ENCODE measurements at regions not wholly inside any gene's neighbourhood (a gene's known extent, or its start where the extent isn't known, plus 50 kb on each side); places are given as distances from the start of the nearest gene placed in this dataset.

DNA sequence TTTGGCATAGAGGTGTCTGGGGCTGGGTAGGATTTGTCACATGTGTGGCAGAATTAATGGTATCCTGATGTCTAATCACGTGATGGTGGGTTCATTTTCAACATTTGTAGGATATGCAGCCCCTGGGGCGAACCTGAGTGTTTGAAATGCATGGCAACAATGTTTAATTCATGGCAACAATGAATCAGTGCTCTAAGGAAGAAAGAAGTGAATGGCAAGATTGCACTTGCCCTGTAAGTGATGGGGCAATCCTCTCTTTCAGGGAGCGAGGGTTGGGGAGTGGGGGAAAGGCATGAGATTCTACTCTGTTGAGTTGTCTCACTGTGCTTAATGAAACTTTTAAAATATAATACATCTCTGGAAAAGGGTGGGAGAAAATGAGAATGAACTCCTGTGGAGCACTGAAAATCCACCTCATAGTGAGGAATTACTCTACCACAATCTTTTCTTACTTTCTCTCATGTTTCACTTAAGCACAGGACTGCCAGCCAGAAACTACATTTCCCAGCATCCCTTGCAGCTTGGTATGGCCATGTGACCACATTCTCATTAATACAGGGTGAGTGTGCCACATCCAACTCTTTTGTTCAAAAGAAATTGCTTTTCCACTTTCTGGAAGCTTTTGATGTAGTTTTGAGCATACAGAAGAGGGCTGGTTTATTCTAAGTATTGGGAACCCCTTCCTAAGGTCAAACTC is 64.0 kb upstream of the PGM2 start:
- WGBS, 5 donors = 60 to 90% (median 80%) methylated on average over 3 of the region's 3 CpGs
- H3K4me1 ChIP-seq = peaks cover 0 to 46% (median 20%) of the 10 kb centered on the region in 6 donors
- TF ChIP-seq, protein P1, sequence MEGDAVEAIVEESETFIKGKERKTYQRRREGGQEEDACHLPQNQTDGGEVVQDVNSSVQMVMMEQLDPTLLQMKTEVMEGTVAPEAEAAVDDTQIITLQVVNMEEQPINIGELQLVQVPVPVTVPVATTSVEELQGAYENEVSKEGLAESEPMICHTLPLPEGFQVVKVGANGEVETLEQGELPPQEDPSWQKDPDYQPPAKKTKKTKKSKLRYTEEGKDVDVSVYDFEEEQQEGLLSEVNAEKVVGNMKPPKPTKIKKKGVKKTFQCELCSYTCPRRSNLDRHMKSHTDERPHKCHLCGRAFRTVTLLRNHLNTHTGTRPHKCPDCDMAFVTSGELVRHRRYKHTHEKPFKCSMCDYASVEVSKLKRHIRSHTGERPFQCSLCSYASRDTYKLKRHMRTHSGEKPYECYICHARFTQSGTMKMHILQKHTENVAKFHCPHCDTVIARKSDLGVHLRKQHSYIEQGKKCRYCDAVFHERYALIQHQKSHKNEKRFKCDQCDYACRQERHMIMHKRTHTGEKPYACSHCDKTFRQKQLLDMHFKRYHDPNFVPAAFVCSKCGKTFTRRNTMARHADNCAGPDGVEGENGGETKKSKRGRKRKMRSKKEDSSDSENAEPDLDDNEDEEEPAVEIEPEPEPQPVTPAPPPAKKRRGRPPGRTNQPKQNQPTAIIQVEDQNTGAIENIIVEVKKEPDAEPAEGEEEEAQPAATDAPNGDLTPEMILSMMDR (IDR thresholded peaks at IDR 0.05 in 8 of 11, conservative IDR thresholded peaks at IDR 0.05 in 3 of 11) = no peak
- TF ChIP-seq POLR2A (IDR thresholded peaks at IDR 0.05) (no peak), POLR2AphosphoS5 (IDR thresholded peaks at IDR 0.05) (no peak)
- H3K36me3 ChIP-seq = no peaks in the 10 kb centered on the region
- no peak overlapping the region for H3K4me3 ChIP-seq
- H3K27me3 ChIP-seq (replicated peaks in 1 of 7) = no peaks in the 10 kb centered on the region
- DNase-seq = no peak
- peak overlapping the region in 1 of 8 donors; percentile 21 for H3K27ac ChIP-seq
- H3K9me3 ChIP-seq = no peaks in the 10 kb centered on the region
- intact Hi-C loops (cut with DNase I; ENCODE audit: low total_unique reads) = no loop called here

GRCh38 chr4:37760840-37761239 is 65.6 kb upstream of the PGM2 start:
- TF ChIP-seq, protein P1 (IDR thresholded peaks at IDR 0.05 in 8 of 11, conservative IDR thresholded peaks at IDR 0.05 in 3 of 11) = no peak
- no peak for TF ChIP-seq POLR2A (IDR thresholded peaks at IDR 0.05)
- TF ChIP-seq POLR2AphosphoS5 (IDR thresholded peaks at IDR 0.05) = no peak
- no peak for DNase-seq

GRCh38 chr4:37759833-37760232 is 66.7 kb upstream of the PGM2 start:
- intact Hi-C loops (cut with DNase I; ENCODE audit: low total_unique reads) = no loop called here
- no peak for DNase-seq
- Histone ChIP-seq H3K4me1 (peaks cover 0 to 71% (median 29%) of the 10 kb centered on the region in 6 donors), H3K36me3 (no peaks in the 10 kb centered on the region), H3K27ac (peak overlapping the region in 4 of 8 donors; percentile 27 to 87 (median 60)), H3K9me3 (no peaks in the 10 kb centered on the region), H3K4me3 (no peak overlapping the region), H3K27me3 (replicated peaks in 1 of 7) (no peaks in the 10 kb centered on the region)
- 0 to 94% (median 82%) methylated on average over 1 of the region's 1 CpG for whole genome bisulfite sequencing, 5 donors
- TF ChIP-seq POLR2AphosphoS5 (IDR thresholded peaks at IDR 0.05) (no peak), POLR2A (IDR thresholded peaks at IDR 0.05) (no peak)
- TF ChIP-seq, protein P1 (IDR thresholded peaks at IDR 0.05 in 8 of 11, conservative IDR thresholded peaks at IDR 0.05 in 3 of 11) = no peak

More at GRCh38 chr4:37760840-37761239, 65.6 kb upstream of the PGM2 start:
- no peaks in the 10 kb centered on the region for H3K27me3 ChIP-seq (replicated peaks in 1 of 7)
- peaks cover 0 to 61% (median 22%) of the 10 kb centered on the region in 6 donors for H3K4me1 ChIP-seq
- H3K36me3 ChIP-seq = no peaks in the 10 kb centered on the region
- 55 to 83% (median 75%) methylated on average over 3 of the region's 3 CpGs for WGBS, 5 donors
- peak overlapping the region in 3 of 8 donors; percentile 59 to 87 (median 60) for H3K27ac ChIP-seq
- no peak overlapping the region for H3K4me3 ChIP-seq
- intact Hi-C loops (cut with DNase I; ENCODE audit: low total_unique reads) = no loop called here
- H3K9me3 ChIP-seq = no peaks in the 10 kb centered on the region

GRCh38 chr4:37758226-37758625 is 68.3 kb upstream of the PGM2 start:
- Histone ChIP-seq H3K4me3 (peak overlapping the region in 1 of 8 donors; percentile 31), H3K27ac (peak overlapping the region in 7 of 8 donors; percentile 67 to 87 (median 77)), H3K4me1 (peaks cover 0 to 87% (median 38%) of the 10 kb centered on the region in 6 donors), H3K36me3 (no peaks in the 10 kb centered on the region), H3K27me3 (replicated peaks in 1 of 7) (no peaks in the 10 kb centered on the region), H3K9me3 (no peaks in the 10 kb centered on the region)
- TF ChIP-seq, protein P1 (IDR thresholded peaks at IDR 0.05 in 8 of 11, conservative IDR thresholded peaks at IDR 0.05 in 3 of 11) = no peak
- TF ChIP-seq POLR2AphosphoS5 (IDR thresholded peaks at IDR 0.05) = peak in 1 of 3 donors; percentile 72
- no peak for DNase-seq
- intact Hi-C loops (cut with DNase I; ENCODE audit: low total_unique reads) = no loop called here
- 29 to 47% (median 32%) methylated on average over 1 of the region's 1 CpG for WGBS, 5 donors
